GM19397 (cell line): ENCODE measurements at regions not wholly inside any gene's neighbourhood (a gene's known extent, or its start where the extent isn't known, plus 50 kb on each side); places are given as distances from the start of the nearest gene placed in this dataset.

Experiments used
- ATAC-seq: cut with Tn5 transposase; IDR thresholded peaks from one replicate; pipeline ENCODE4 v1.9.1; 2021; ENCODE audit warnings: mild to moderate bottlenecking, moderate library complexity; ENCODE audit not compliant: unreplicated experiment

DNA sequence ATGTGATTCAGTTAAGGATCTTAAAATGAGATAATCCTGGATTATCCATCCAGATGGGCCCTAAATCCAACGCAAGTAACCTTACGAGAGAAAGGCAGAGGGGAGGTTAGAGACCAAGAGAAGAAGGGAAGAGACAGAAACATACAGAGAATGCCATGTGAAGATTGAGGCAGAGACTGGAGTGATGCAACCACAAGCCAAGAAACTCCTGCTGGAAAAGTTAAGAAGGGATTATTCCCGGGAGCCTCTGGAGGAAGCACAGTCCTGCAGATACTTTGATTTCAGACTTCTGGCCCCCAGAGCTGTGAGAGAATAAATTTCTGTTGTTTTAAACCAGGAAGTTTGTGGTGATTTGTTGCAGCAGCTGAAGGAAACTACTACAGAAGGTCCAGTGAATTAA, 992.7 kb downstream of the BCL11A start:
- ATAC-seq, result no peak

DNA sequence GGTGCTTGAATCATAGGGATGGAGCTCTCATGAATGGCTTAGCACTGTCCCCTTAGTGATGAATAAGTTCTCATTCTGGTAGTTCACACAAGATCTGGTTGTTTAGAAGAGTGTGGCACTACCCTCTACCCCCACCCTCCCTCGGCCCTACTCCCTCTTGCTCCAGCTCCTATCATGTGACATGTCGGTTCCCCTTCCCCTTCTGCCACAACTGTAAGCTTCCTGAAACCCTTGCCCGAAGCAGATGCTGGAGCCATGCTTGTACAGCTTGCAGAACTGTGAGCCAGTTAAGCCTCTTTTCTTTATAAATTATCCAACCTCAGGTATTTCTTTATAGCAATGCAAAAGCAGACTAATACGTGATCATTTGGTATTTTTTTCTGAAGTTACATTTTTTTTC, 1012.6 kb downstream of the BCL11A start:
- no peak for ATAC-seq

DNA sequence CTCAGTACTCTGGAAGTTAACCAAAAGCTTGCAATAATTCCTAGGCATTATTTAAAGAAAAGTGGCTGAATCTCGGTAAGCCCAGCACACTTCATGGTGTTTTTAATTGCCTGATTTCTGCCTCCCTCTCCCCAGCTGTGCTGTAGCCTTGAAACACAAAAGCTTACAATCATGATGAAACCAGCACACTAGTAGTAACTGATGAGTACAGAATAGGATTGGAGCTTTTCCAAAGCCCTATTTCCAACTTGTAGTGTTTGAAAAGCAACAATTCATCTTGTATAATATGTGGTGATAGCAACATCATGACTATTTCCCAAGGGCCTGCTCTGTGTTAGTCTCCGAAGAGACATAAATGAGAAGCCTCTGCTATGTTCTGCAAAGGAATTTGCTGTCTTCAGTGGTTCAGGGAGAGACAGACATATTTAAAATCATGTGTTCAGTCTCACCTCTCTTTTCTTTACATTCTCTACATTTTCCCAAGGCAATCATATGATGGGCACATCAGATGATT, 1015.0 kb downstream of the BCL11A start:
- ATAC-seq, result no peak

DNA sequence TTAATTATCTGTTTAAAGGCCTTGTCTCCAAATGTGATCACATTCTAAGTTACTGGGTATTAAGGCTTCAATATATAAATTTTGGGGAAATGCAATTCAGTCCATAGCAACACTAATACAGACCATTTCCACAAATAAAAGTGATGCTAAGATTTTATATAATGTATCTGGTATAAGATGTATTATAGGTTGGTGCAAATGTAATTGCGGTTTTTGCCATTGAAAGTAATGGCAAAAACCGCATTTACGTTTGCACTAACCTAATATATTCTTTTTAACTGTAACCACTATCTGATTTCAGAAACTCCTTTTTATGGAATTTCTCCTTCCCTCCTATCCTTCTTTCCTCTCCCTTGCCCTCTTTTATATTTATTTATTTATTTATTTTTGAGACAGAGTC, 1020.6 kb downstream of the BCL11A start:
- no peak for ATAC-seq

DNA sequence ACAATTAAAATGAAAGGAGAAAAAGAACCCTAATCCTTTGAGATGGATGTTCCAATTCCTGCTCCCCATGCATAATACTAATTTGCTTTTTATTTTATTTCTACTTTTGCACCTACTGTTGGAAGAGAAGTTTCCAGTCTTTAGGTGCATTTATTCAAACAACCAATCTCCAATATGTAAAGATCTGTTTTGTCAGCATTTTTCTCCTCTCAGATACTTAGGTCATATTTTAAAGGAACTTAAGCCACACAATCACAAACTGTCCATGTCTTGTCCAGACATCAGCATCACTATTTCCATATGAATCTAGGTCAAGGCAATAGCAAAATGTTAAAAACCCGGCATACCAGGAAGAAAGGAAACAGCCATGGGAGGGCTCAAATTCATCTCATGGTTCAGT, 1023.2 kb downstream of the BCL11A start:
- no peak for ATAC-seq

DNA sequence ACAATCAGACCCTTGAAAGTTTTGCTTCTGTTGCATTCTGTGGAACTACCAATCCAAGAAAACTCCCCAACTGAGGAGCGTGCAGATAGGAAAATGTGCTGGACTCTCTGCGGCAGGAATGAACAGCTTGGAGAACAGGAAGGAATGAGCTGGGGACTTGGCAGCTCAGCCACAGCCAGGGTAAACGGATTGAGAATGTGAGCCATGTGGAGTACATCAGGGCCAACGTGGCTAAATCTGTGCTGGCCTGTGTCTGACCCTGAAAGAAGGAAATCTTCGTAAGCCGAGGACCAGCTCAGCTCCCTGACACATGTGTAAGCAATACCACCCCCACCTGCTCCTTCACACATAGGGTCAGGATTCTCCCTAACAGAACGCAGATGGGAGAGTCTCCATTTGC, 1023.7 kb downstream of the BCL11A start:
- no peak for ATAC-seq

DNA sequence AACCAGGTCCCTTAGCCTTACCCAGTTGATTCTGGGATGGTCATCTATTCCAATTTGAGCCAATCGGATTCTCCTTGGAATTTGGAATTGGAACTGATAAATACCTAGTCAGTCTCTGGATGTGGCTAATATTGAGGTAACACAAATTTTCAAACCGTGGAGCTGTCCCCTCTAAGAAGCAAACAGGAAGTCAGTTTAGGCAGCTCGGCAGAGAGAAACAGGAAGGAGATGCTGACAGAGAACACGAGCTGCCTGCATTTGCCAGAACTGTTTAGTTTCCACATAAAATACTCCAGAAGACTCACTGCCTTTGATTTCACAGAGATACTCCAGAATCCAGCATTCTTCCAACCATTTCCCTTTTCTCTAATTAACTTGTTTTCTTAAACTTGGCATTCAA, 1024.9 kb downstream of the BCL11A start:
- ATAC-seq, result no peak

DNA sequence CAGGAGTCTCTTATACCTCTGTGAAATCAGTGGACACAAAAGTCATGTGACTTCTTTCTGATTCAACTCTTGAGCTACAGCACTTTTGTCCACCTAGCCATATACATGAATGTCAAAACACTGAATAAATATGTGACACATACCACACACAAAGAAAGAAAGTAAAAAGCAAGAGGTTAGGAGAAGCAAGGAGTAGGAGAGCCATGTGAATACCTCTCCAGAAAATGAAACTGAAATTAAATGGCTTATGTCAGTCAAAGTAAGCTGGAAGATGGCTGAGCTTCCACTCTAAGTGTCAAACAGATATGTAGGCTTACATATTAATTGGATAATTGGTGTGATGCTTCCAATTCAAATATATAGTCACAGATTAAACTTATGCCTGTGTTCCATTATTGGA, 1050.5 kb downstream of the BCL11A start:
- no peak for ATAC-seq

DNA sequence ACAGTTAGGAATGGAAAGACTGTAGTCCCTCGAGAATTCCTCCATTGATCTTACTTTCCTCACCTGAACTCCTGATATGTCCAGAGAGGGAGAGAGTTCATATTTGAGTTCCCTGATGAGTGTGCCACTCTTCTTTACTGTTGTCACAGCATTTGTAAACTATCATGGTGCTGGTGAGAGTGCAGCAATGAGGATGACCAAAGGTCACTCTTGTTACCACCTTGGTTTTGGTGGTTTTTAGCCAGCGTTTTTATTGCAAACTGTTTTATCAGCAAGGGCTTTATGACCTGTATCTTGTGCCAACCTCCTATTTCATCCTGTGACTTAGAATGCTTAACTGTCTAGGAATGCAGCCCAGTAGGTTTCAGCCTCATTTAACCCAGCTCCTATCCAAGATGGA, 1062.5 kb downstream of the BCL11A start:
- ATAC-seq, result no peak

DNA sequence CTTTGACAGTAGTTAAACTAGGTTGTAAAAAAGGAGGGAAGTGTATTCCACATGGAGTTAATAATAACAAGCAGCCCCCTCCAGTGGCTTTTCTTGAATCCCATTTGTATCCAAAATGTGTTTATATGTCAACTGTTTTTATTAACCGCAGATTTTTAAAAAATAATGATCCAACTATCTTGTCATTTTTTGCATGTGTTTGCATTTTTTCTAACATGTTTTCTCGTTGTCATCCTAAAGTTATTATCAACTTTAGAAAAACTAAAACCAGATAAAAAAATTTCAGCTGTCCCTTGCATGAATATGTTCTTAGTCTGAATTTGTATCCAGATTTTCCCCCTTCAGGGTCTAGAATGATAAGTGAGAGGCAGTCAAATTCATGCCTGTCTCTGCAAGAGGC, 1063.3 kb downstream of the BCL11A start:
- ATAC-seq, result no peak

DNA sequence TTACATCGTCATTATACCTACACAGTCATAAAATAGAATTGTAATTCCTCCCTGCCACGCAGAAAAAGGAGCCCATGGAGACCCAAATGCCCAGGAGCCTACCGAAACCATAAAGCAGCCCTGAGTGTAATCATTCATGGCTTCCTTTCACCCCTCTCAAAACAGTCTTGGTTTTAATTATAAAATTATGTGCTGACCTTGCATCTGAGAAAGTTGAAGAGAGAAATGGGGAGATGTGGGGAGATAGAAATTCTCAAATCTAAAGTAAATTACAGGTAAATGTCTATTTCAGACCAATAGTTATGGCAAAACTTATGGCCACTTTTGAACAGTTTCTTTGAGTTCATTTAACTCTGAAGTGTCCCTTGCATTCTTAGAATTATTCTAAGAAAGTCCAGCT, 1068.8 kb downstream of the BCL11A start:
- ATAC-seq, result no peak

DNA sequence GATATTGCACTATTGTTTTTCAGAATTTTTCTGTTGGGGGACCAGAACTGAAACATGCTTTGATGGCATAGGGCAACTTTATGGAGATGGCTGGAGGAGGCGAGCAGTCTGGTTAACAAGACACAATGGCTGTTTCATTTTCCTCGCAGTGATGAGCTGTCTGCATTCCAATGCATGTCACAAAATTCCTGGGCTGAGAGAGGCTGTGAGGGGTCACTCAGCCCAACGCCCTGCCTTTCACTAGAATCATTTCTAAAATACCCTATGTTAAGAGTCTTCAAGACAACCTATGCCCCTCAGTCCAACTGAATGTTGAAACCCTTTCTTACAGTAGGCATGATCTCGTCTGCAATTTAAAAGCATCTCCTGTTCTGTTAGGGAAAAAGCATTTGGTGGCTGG, 1090.0 kb downstream of the BCL11A start:
- no peak for ATAC-seq

DNA sequence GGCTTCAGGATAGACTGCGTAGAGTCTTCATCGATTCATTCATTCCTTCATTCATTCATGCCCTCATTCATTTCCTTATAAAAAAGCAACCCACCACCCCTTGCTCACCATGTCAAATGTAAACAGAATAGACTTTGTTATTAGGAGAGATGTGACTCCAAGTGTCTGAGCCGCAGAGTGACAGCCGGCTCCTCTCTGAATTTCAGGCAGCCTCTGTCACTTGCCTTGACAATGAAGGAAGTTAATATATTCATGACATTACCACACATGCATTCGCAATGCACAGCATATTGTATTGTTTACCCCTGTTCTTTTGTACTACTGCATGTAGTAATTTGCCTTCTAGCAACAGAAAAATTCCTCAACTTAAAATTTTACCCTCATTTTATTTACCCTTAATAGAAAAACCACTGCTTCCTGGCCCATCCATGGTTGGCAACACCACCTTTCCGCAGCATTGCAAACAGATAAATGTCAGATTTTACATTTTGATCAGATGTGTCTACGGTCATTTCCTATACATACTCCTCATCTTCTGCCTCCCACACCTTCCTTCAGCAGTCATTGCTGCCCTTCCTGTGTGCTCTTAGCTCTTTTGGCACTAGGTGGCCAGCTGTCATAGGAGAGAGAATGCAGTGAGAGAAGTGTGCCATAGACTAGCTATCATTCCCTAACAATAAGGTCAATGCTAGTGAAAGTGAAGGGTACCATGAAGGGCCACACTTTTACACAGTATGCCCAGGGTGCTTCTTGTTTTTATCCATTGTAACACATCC, 1090.8 kb downstream of the BCL11A start:
- ATAC-seq, result no peak

DNA sequence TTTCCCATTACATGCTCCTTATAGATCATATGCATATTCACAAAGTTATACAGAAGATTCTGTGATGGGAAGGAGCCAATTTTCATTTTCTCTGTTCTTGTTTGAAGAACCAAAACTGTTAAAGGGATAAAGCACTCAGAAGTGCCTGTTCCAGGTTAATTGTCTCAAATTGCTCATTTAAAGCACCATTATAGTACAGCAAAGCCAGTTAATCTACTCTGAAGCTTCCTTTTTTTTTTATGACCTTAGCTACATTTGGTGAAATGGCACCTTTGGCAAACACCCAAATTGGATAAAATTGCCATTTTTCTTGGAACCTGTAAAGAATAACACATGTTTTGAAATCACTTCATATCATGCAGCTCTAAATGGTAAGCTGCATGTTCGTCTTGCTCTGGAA, 1092.3 kb downstream of the BCL11A start:
- no peak for ATAC-seq

DNA sequence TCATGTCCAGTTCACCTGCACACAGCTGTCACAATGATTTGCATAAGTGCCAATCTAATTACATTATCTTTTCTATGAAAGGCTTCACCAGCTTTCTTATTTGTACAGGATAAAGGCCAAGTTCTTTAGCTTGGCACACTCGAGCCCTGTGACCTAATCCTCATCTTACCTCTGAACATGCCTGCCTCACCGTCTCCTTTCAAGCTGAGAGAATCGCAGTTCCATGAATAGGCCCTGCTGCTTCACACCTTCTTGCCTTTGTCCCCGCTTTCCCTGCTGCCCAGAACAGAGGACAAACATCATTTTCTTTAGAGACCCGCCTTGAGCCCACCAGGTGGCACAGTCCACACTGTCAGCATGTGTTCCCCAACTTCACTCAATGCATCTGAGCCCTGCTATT, 1094.7 kb downstream of the BCL11A start:
- ATAC-seq, result no peak

DNA sequence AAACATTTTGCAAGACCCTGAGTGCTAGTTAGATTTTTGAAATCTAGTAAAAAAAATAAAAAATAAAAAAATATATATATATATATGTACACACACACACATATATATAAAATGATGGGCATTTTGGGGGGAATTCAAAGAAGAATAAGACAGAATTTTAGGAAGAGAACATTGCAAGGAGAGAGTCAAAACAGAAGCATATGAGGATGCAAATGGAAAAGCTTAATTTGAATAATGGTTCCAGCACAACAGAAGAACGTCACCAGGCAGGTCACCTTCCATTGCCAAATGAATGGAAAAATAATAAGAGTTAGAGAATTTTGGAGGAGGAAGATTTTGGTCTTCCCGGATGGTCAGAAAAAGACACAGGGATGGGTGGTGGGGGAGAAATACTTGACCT, 1097.2 kb downstream of the BCL11A start:
- no peak for ATAC-seq

DNA sequence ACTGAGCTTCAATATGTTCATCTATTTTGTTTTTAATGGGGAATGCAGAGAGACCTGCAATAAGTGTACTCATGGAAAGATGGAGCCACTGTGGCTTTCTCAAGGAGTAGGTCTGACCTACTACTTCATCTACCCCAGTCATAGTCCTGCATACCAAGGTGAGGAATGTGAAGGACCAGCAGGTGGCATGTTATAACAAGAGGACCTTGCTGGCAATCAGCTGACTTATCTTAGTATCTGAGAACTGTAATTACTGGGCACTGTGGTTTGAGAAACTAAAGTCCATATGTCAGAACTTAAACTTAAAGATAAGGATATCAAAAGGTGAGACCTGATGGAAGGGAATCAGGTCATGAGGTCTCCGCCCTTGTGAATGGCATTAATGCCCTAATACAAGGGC, 1104.2 kb downstream of the BCL11A start:
- no peak for ATAC-seq

DNA sequence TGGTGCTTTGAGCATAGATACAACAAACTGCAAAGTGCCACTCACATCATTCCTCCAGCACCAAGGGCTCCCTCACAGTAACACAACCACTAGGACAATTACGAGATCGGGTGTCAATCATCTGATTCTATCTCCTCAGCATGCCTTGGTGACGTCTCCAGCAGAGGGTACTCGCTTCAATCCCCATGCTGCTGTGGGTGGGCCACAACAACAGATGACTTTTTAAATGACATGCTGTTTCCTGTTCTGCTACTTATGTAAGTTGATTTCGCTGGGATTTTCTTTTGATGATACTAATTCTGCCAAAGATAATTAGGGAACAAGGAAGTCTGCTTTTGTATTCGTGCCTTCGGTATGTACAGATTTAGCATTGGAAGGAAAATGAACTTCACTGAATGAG, 1113.0 kb downstream of the BCL11A start:
- ATAC-seq, result no peak

DNA sequence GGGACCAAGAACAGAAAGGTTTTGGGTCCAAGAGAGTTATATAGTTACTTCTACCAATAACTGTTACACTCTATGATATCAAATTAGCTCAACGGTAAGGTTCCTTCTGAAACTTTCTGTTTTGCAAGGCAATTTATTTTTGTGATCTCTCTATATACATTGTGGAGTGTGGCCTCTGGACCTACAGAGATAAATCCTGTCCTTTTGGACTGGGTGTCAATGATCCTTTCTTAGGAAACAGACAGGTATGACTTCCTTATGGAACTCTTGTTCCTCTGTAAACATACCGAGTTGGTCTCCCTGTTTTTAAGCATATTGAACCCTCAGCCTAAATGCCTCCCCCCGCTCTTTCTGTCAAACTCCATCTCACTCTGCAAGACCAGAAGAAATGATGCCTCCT, 1117.8 kb downstream of the BCL11A start:
- ATAC-seq, result no peak

DNA sequence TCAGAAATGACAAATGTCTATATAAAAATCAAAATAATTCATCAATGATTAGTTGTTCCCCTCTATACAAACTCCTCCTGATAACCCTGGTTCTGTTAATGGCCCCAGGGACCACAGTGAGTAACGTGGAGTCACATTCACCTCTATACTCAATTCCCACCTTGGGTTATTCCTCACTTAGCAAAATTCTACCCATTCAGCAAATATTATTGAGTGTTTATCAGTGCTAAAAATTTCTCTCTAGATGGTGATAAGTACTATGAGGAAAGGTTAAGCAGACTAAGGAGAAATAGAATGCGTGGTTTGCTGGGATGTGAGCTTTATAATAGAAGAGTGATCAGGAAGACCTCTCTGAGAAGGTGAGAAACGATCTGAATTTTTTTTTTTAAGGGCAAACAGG, 1124.5 kb downstream of the BCL11A start:
- no peak for ATAC-seq

DNA sequence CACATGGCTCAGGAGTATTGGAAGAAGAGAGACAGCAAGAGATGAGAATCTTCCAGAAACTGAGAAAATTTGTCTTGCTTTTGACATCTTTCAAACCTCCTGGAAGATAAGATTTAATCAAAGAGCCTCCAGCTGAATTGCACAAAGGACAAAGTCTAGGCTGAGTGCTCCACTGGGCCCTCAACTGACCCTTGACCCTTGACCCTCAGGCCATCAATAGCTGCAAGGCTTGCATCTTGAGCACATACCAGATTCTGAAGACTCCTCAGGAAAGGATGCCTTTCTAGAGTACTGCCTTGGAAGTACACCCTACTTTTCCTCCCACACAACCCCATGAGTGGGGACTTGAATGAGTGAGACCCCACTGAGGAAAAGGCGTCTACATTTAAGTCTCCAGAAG, 1125.5 kb downstream of the BCL11A start:
- ATAC-seq, result no peak

DNA sequence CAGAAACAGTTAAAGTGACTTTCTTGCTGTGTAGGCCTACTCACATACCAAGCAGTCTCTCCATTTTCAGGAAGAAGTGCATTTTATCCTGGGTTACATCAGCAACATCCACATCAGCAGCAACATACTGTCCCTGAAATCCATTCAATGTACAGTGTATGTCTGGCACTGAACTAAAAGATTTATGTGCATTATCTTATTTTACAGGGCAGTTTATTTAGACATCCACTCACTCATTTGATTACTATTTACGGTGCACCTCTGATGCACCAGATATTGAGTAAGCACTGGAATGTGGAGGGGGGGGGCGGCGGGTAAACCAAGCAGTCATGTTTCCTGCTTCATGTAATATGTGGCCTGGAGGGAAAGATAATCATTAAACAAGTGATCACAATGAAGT, 1128.2 kb downstream of the BCL11A start:
- ATAC-seq, result no peak
